Spinal cord (tissue), 9 donors: ENCODE measurements at regions not wholly inside any gene's neighbourhood (a gene's known extent, or its start where the extent isn't known, plus 50 kb on each side); places are given as distances from the start of the nearest gene placed in this dataset.

Experiments used
- DNase-seq, 6 donors: peaks; one replicate each; pipeline versions ENCODE4 v3.0.0 to v3.0.0-alpha.2; 2013 to 2015; ENCODE audit warnings: low spot score in 6 of 6, low read depth in 4 of 6
- H3K27ac ChIP-seq: one replicate; pipeline ENCODE4 v1.5.1; 2013; ENCODE audit warnings: low read depth, low read length, control low read depth
- H3K27me3 ChIP-seq: one replicate; pipeline ENCODE4 v1.6.1; 2013; ENCODE audit warnings: low read length; ENCODE audit not compliant: control insufficient read depth, insufficient read depth
- H3K36me3 ChIP-seq: one replicate; pipeline ENCODE4 v1.6.1; 2013; ENCODE audit warnings: low read length; ENCODE audit not compliant: control insufficient read depth, insufficient read depth
- H3K4me1 ChIP-seq: one replicate; pipeline ENCODE4 v1.6.1; 2013; ENCODE audit warnings: low read length; ENCODE audit not compliant: control insufficient read depth, insufficient read depth
- H3K4me3 ChIP-seq: one replicate; pipeline ENCODE4 v1.5.1; 2013; ENCODE audit warnings: low read depth, low read length, control low read depth
- H3K9me3 ChIP-seq: one replicate; pipeline ENCODE4 v1.6.1; 2013; ENCODE audit warnings: low read length; ENCODE audit not compliant: control insufficient read depth, insufficient read depth
- WGBS: methylation state at CpG from one replicate; pipeline ENCODE4 v1.1.5; 2013; ENCODE audit warnings: missing lambda C conversion rate; ENCODE audit not compliant: insufficient coverage; 5-methylcytosine and 5-hydroxymethylcytosine counted together
- donor health status: healthy.

GRCh38 chr9:104980039-104980654 lies 52.2 kb upstream of the ABCA1 start:
- WGBS = 78% methylated on average over 2 of the region's 5 CpGs
- no peak overlapping the region for H3K27ac ChIP-seq
- no peaks in the 10 kb centered on the region for H3K9me3 ChIP-seq
- DNase-seq = no peak
- H3K27me3 ChIP-seq = no peaks in the 10 kb centered on the region
- no peaks in the 10 kb centered on the region for H3K4me1 ChIP-seq
- no peaks in the 10 kb centered on the region for H3K36me3 ChIP-seq
- H3K4me3 ChIP-seq = no peak overlapping the region

GRCh38 chr9:104981543-104982129 lies 53.7 kb upstream of the ABCA1 start:
- Histone ChIP-seq H3K4me3 (no peak overlapping the region), H3K36me3 (no peaks in the 10 kb centered on the region), H3K4me1 (no peaks in the 10 kb centered on the region), H3K27ac (no peak overlapping the region), H3K27me3 (no peaks in the 10 kb centered on the region), H3K9me3 (no peaks in the 10 kb centered on the region)
- no peak for DNase-seq
- 94% methylated on average over 7 of the region's 8 CpGs for WGBS

GRCh38 chr9:104982543-104982942 lies 54.6 kb upstream of the ABCA1 start:
- no peaks in the 10 kb centered on the region for H3K36me3 ChIP-seq
- no peak overlapping the region for H3K4me3 ChIP-seq
- H3K9me3 ChIP-seq = no peaks in the 10 kb centered on the region
- DNase-seq = no peak
- no peak overlapping the region for H3K27ac ChIP-seq
- WGBS = 85% methylated on average over 3 of the region's 3 CpGs
- no peaks in the 10 kb centered on the region for H3K27me3 ChIP-seq
- H3K4me1 ChIP-seq = no peaks in the 10 kb centered on the region

GRCh38 chr9:104983491-104983890 lies 55.5 kb upstream of the ABCA1 start:
- Histone ChIP-seq H3K9me3 (no peaks in the 10 kb centered on the region), H3K36me3 (no peaks in the 10 kb centered on the region), H3K4me1 (no peaks in the 10 kb centered on the region), H3K4me3 (no peak overlapping the region), H3K27me3 (no peaks in the 10 kb centered on the region), H3K27ac (no peak overlapping the region)
- DNase-seq = no peak
- WGBS = no CpG with 5 or more reads among the region's 3 CpGs

GRCh38 chr9:104984121-104984520 lies 56.2 kb upstream of the ABCA1 start:
- H3K36me3 ChIP-seq = no peaks in the 10 kb centered on the region
- no peaks in the 10 kb centered on the region for H3K9me3 ChIP-seq
- H3K27ac ChIP-seq = no peak overlapping the region
- H3K27me3 ChIP-seq = no peaks in the 10 kb centered on the region
- 69% methylated on average over 2 of the region's 5 CpGs for WGBS
- no peak for DNase-seq
- H3K4me3 ChIP-seq = no peak overlapping the region
- H3K4me1 ChIP-seq = no peaks in the 10 kb centered on the region

- no CpG with 5 or more reads among the region's 2 CpGs for WGBS
- H3K27ac ChIP-seq = no peak overlapping the region
Observed at GRCh38 chr9:104984542-104984941, 56.6 kb upstream of the ABCA1 start.

GRCh38 chr9:104984948-104985347 lies 57.0 kb upstream of the ABCA1 start:
- H3K9me3 ChIP-seq = no peaks in the 10 kb centered on the region
- no peaks in the 10 kb centered on the region for H3K4me1 ChIP-seq
- no peak overlapping the region for H3K27ac ChIP-seq
- no peaks in the 10 kb centered on the region for H3K36me3 ChIP-seq
- DNase-seq = peak in 1 of 6 donors; percentile 49
- no peaks in the 10 kb centered on the region for H3K27me3 ChIP-seq
- H3K4me3 ChIP-seq = no peak overlapping the region
- no CpG with 5 or more reads among the region's 2 CpGs for WGBS

More at GRCh38 chr9:104984542-104984941, 56.6 kb upstream of the ABCA1 start:
- Histone ChIP-seq H3K36me3 (no peaks in the 10 kb centered on the region), H3K9me3 (no peaks in the 10 kb centered on the region), H3K27me3 (no peaks in the 10 kb centered on the region), H3K4me1 (no peaks in the 10 kb centered on the region), H3K4me3 (no peak overlapping the region)
- peak in 1 of 6 donors; percentile 45 for DNase-seq

GRCh38 chr9:104986096-104986495 lies 58.1 kb upstream of the ABCA1 start:
- Histone ChIP-seq H3K9me3 (no peaks in the 10 kb centered on the region), H3K4me3 (no peak overlapping the region), H3K4me1 (peaks cover 5% of the 10 kb centered on the region), H3K27me3 (no peaks in the 10 kb centered on the region), H3K27ac (no peak overlapping the region), H3K36me3 (no peaks in the 10 kb centered on the region)
- WGBS = no CpG with 5 or more reads among the region's 3 CpGs
- DNase-seq = no peak

GRCh38 chr9:104987743-104988142 lies 59.8 kb upstream of the ABCA1 start:
- Histone ChIP-seq H3K27ac (no peak overlapping the region), H3K36me3 (no peaks in the 10 kb centered on the region), H3K9me3 (no peaks in the 10 kb centered on the region), H3K4me1 (peaks cover 17% of the 10 kb centered on the region), H3K27me3 (no peaks in the 10 kb centered on the region), H3K4me3 (no peak overlapping the region)
- WGBS = no CpG with 5 or more reads among the region's 1 CpG
- no peak for DNase-seq

GRCh38 chr9:104988539-104988938 lies 60.6 kb upstream of the ABCA1 start:
- no peak for DNase-seq
- WGBS = no CpG with 5 or more reads among the region's 2 CpGs
- no peak overlapping the region for H3K4me3 ChIP-seq
- no peaks in the 10 kb centered on the region for H3K36me3 ChIP-seq
- H3K4me1 ChIP-seq = peaks cover 23% of the 10 kb centered on the region
- no peaks in the 10 kb centered on the region for H3K9me3 ChIP-seq
- no peak overlapping the region for H3K27ac ChIP-seq
- H3K27me3 ChIP-seq = no peaks in the 10 kb centered on the region
